ENCODE measurements at regions not wholly inside any gene's neighbourhood (a gene's known extent, or its start where the extent isn't known, plus 50 kb on each side); places are given as distances from the start of the nearest gene placed in this dataset.

DNA sequence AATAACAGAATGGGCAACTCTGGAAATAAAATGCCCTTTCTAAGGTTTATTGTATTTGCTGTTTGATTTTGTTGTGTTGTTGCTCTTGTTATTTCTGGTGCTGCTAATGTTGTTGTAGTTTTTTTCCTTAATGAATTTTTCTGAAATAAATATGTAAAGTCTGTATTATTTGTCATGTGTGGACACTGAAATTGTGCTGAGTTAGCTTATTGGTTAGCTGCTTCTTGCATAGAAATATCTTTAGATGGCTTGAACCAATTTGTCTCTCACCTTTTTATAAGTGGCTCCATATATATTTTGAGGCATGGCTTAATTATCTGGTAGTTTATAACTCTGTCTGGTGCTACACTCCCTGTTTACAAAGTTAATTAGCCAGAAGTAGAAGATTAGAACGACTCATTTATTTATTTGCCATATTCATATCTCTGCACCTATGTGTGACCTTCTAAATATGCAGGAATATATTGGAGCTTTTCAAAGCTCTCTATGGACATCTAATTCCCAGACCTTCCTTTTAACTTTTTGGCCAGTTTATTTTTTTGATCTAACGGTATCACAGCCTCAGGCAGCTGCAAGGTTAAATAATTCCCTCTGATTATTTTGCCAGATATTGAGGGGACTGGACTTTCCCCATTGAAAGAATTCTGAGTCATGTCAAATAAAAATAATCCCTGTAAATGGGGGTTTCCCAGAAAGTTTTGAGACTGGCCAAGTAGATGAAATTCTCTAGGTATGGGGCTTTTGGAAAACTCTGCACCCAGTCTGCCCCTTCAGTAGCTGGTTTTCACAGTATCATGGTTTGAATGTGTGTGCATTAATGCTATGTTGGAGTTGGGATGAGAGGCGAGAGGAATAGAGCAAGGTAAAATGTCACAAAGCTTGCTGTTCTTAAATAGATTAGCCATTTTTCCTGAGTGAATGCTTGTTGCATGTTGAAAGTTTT is 1331.7 kb upstream of the MIR17HG start:
- TF ChIP-seq, protein P1, sequence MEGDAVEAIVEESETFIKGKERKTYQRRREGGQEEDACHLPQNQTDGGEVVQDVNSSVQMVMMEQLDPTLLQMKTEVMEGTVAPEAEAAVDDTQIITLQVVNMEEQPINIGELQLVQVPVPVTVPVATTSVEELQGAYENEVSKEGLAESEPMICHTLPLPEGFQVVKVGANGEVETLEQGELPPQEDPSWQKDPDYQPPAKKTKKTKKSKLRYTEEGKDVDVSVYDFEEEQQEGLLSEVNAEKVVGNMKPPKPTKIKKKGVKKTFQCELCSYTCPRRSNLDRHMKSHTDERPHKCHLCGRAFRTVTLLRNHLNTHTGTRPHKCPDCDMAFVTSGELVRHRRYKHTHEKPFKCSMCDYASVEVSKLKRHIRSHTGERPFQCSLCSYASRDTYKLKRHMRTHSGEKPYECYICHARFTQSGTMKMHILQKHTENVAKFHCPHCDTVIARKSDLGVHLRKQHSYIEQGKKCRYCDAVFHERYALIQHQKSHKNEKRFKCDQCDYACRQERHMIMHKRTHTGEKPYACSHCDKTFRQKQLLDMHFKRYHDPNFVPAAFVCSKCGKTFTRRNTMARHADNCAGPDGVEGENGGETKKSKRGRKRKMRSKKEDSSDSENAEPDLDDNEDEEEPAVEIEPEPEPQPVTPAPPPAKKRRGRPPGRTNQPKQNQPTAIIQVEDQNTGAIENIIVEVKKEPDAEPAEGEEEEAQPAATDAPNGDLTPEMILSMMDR (conservative IDR thresholded peaks at IDR 0.05; ENCODE audit: low read depth in 2 of 2) = no peak
- TF ChIP-seq EZH2 (IDR thresholded peaks at IDR 0.05; ENCODE audit: low read depth, unreplicated experiment) = no peak
- no peak for TF ChIP-seq POLR2AphosphoS5 (IDR thresholded peaks at IDR 0.05; ENCODE audit: low read depth)
- TF ChIP-seq JUNB (IDR thresholded peaks at IDR 0.05; ENCODE audit: unreplicated experiment) = no peak

Measured in GM23338 (cell line).